ENCODE measurements at regions not wholly inside any gene's neighbourhood (a gene's known extent, or its start where the extent isn't known, plus 50 kb on each side); places are given as distances from the start of the nearest gene placed in this dataset.

DNA sequence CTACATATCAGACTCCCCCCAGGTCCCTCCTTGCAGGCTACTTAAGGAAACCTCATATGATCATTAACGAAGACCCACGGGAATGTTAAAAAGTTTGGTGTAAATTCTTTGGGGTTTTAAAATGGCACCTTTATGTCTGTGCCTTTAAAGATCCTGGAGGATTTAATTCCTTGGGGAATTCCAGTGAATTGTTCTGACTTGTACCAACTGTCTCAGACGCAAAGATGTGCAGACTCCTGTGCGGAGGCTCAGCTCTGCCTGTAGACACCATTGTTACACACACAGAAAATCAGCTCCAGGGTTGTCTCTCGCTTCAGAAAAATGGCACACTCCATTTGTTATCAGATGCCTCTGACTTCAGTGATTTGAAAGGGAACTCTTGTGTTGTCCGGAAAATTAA, 414.4 kb upstream of the CFAP20DC start:
- DNase-seq (ENCODE audit: low read depth in 1 of 2, low spot score in 1 of 2) = no peak

DNA sequence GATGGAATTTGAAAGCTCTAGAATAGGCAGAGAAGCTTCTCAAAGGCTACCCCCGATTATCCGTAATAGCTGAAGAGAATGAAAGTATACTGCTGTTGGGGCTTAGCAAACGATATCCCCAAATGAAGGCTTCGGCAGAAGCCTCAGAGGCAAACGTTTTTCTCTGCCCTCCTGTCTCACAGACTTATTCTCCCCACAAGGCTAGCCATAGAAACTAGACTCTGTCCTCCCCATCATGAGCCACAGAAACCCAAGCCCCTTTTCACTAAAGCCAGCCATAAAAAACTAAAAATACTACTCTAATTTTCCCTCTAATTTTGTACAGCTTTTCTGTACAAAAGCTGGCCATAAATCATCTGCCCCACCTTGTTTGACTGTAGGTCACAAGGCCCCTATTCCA, 413.4 kb upstream of the CFAP20DC start:
- no peak overlapping the region for H3K27ac ChIP-seq (replicated peaks)
- TF ChIP-seq POLR2AphosphoS5 (IDR thresholded peaks at IDR 0.05; ENCODE audit: low read depth) (no peak), SPI1 (IDR thresholded peaks at IDR 0.05; ENCODE audit: borderline replicate concordance, low read depth) (no peak)
- no peaks in the 10 kb centered on the region for H3K27me3 ChIP-seq (ENCODE audit: insufficient read depth, poor library complexity, severe bottlenecking)
- no peak overlapping the region for H3K4me3 ChIP-seq (replicated peaks; ENCODE audit: insufficient read depth, low read length)
- DNase-seq (ENCODE audit: low read depth in 1 of 2, low spot score in 1 of 2) = no peak

More for the DNA sequence above, 414.4 kb upstream of the CFAP20DC start:
- no peaks in the 10 kb centered on the region for H3K27me3 ChIP-seq (ENCODE audit: insufficient read depth, poor library complexity, severe bottlenecking)
- no peak overlapping the region for H3K27ac ChIP-seq (replicated peaks)
- H3K4me3 ChIP-seq (replicated peaks; ENCODE audit: insufficient read depth, low read length) = no peak overlapping the region
- TF ChIP-seq GABPA (IDR thresholded peaks at IDR 0.05; ENCODE audit: low read depth) = no peak
- TF ChIP-seq, protein P1, sequence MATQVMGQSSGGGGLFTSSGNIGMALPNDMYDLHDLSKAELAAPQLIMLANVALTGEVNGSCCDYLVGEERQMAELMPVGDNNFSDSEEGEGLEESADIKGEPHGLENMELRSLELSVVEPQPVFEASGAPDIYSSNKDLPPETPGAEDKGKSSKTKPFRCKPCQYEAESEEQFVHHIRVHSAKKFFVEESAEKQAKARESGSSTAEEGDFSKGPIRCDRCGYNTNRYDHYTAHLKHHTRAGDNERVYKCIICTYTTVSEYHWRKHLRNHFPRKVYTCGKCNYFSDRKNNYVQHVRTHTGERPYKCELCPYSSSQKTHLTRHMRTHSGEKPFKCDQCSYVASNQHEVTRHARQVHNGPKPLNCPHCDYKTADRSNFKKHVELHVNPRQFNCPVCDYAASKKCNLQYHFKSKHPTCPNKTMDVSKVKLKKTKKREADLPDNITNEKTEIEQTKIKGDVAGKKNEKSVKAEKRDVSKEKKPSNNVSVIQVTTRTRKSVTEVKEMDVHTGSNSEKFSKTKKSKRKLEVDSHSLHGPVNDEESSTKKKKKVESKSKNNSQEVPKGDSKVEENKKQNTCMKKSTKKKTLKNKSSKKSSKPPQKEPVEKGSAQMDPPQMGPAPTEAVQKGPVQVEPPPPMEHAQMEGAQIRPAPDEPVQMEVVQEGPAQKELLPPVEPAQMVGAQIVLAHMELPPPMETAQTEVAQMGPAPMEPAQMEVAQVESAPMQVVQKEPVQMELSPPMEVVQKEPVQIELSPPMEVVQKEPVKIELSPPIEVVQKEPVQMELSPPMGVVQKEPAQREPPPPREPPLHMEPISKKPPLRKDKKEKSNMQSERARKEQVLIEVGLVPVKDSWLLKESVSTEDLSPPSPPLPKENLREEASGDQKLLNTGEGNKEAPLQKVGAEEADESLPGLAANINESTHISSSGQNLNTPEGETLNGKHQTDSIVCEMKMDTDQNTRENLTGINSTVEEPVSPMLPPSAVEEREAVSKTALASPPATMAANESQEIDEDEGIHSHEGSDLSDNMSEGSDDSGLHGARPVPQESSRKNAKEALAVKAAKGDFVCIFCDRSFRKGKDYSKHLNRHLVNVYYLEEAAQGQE (IDR thresholded peaks at IDR 0.05; ENCODE audit: insufficient replicate concordance, low read depth) = no peak

DNA sequence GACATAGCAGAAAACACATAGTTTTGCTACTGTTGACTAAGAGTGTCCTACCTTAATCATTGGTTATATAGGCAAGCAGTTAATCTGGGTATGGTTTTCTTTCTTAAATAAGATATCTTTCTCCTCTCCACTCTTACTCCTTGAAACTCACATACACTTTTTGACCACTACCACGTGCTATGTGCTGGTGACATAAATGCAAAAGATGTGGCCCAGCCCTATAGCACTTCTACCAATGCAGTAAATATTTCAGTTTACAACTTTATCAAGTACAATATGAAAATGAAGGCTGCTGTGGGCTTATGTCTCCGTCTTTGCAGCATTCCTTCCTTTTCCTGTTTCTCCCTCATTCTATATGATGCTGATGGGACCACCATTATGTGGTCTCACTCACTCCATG, 410.2 kb upstream of the CFAP20DC start:
- TF ChIP-seq SPI1 (IDR thresholded peaks at IDR 0.05; ENCODE audit: borderline replicate concordance, low read depth) (no peak), GABPA (IDR thresholded peaks at IDR 0.05; ENCODE audit: low read depth) (no peak), POLR2AphosphoS5 (IDR thresholded peaks at IDR 0.05; ENCODE audit: low read depth) (no peak)
- TF ChIP-seq, protein P1 (IDR thresholded peaks at IDR 0.05; ENCODE audit: insufficient replicate concordance, low read depth) = no peak
- TF ChIP-seq, protein P2, sequence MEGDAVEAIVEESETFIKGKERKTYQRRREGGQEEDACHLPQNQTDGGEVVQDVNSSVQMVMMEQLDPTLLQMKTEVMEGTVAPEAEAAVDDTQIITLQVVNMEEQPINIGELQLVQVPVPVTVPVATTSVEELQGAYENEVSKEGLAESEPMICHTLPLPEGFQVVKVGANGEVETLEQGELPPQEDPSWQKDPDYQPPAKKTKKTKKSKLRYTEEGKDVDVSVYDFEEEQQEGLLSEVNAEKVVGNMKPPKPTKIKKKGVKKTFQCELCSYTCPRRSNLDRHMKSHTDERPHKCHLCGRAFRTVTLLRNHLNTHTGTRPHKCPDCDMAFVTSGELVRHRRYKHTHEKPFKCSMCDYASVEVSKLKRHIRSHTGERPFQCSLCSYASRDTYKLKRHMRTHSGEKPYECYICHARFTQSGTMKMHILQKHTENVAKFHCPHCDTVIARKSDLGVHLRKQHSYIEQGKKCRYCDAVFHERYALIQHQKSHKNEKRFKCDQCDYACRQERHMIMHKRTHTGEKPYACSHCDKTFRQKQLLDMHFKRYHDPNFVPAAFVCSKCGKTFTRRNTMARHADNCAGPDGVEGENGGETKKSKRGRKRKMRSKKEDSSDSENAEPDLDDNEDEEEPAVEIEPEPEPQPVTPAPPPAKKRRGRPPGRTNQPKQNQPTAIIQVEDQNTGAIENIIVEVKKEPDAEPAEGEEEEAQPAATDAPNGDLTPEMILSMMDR (IDR thresholded peaks at IDR 0.05; ENCODE audit: insufficient read depth, low read length) = no peak
- H3K4me3 ChIP-seq (replicated peaks; ENCODE audit: insufficient read depth, low read length) = no peak overlapping the region
- DNase-seq (ENCODE audit: low read depth in 1 of 2, low spot score in 1 of 2) = no peak
- no peaks in the 10 kb centered on the region for H3K27me3 ChIP-seq (ENCODE audit: insufficient read depth, poor library complexity, severe bottlenecking)
- no peak overlapping the region for H3K27ac ChIP-seq (replicated peaks)

DNA sequence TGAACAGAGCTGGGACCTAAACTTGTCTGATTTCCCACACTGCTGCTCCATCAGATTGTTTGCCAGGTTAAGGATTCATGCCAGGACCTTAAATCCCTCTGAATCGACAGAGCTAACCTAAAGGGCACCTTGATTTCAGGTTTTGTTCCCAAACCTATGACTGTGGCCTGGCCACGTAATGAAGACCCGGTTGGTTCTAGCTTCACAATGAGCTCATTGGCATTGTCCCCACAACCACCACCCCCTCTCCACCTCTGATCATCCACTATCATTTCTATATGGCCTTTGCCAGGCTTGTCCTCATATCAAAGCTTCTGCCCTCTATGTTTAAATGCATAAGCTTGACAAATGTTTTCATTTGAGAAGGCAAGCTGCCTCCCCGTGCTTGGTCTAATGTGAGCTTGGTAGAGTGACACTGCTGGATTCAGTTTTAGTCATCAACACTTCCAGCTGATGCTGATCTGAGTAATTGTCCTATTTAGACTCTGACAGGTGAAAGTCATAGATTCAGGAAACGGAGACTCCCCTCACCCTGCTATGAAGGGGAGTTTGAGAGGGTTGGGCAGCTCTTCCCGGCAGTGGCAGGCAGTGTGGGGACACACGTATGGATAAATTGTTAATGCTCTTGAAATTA, 407.1 kb upstream of the CFAP20DC start:
- TF ChIP-seq, protein P2 (IDR thresholded peaks at IDR 0.05; ENCODE audit: insufficient read depth, low read length) = no peak
- TF ChIP-seq POLR2AphosphoS5 (IDR thresholded peaks at IDR 0.05; ENCODE audit: low read depth) (no peak), GABPA (IDR thresholded peaks at IDR 0.05; ENCODE audit: low read depth) (no peak), SPI1 (IDR thresholded peaks at IDR 0.05; ENCODE audit: borderline replicate concordance, low read depth) (no peak)
- TF ChIP-seq, protein P1 (IDR thresholded peaks at IDR 0.05; ENCODE audit: insufficient replicate concordance, low read depth) = no peak
- H3K27me3 ChIP-seq (ENCODE audit: insufficient read depth, poor library complexity, severe bottlenecking) = no peaks in the 10 kb centered on the region
- DNase-seq (ENCODE audit: low read depth in 1 of 2, low spot score in 1 of 2) = no peak
- H3K27ac ChIP-seq (replicated peaks) = no peak overlapping the region
- H3K4me3 ChIP-seq (replicated peaks; ENCODE audit: insufficient read depth, low read length) = no peak overlapping the region

Data from HL-60 (cell line).